Activated T-cell treated with anti-CD3 and anti-CD28 coated beads, Interleukin-2, amount 50 U/mL, for 24 hours (primary cell): ENCODE measurements at regions not wholly inside any gene's neighbourhood (a gene's known extent, or its start where the extent isn't known, plus 50 kb on each side); places are given as distances from the start of the nearest gene placed in this dataset.

Experiments
- DNase-seq: peaks from one replicate; pipeline ENCODE4 v3.0.0-alpha.2; 2020
- H3K27ac Mint-ChIP-seq: 2 replicates; pipeline ENCODE4 v1.8.0; 2020; ENCODE audit warnings: mild to moderate bottlenecking, mixed read lengths
- H3K27me3 Mint-ChIP-seq: 2 replicates; pipeline ENCODE4 v1.8.0; 2020; ENCODE audit warnings: mixed read lengths
- H3K36me3 Mint-ChIP-seq: 2 replicates; pipeline ENCODE4 v1.8.0; 2020; ENCODE audit warnings: low read depth, mixed read lengths
- H3K4me1 Mint-ChIP-seq: 2 replicates; pipeline ENCODE4 v1.8.0; 2020; ENCODE audit warnings: low read depth, mixed read lengths
- H3K4me3 Mint-ChIP-seq: 2 replicates; pipeline ENCODE4 v1.8.0; 2020; ENCODE audit warnings: mild to moderate bottlenecking, moderate library complexity, mixed read lengths
- H3K9me3 Mint-ChIP-seq: 2 replicates; pipeline ENCODE4 v1.8.0; 2020; ENCODE audit warnings: mixed read lengths

- Mint-ChIP-seq H3K27ac (no peak overlapping the region), H3K27me3 (no peaks in the 10 kb centered on the region), H3K36me3 (no peaks in the 10 kb centered on the region), H3K4me3 (no peak overlapping the region), H3K4me1 (no peaks in the 10 kb centered on the region), H3K9me3 (no peaks in the 10 kb centered on the region)
- DNase-seq = no peak
These were observed 207.2 kb downstream of the AACS start for GRCh38 chr12:125272383-125272933.

- H3K4me3 Mint-ChIP-seq = no peak overlapping the region
- H3K27ac Mint-ChIP-seq = no peak overlapping the region
- DNase-seq = no peak
- H3K4me1 Mint-ChIP-seq = peaks cover 4% of the 10 kb centered on the region
- peaks cover 13% of the 10 kb centered on the region for H3K27me3 Mint-ChIP-seq
- H3K9me3 Mint-ChIP-seq = no peaks in the 10 kb centered on the region
- no peaks in the 10 kb centered on the region for H3K36me3 Mint-ChIP-seq
These were observed 211.3 kb downstream of the AACS start for GRCh38 chr12:125276567-125276966.

- H3K27ac Mint-ChIP-seq = no peak overlapping the region
- no peaks in the 10 kb centered on the region for H3K9me3 Mint-ChIP-seq
- DNase-seq = no peak
- peaks cover 19% of the 10 kb centered on the region for H3K27me3 Mint-ChIP-seq
- peaks cover 4% of the 10 kb centered on the region for H3K4me1 Mint-ChIP-seq
- H3K4me3 Mint-ChIP-seq = no peak overlapping the region
- no peaks in the 10 kb centered on the region for H3K36me3 Mint-ChIP-seq
These were observed 215.5 kb downstream of the AACS start for GRCh38 chr12:125280482-125281377.

- peaks cover 25% of the 10 kb centered on the region for H3K27me3 Mint-ChIP-seq
- peaks cover 7% of the 10 kb centered on the region for H3K4me1 Mint-ChIP-seq
- no peak overlapping the region for H3K27ac Mint-ChIP-seq
- H3K9me3 Mint-ChIP-seq = no peaks in the 10 kb centered on the region
- no peaks in the 10 kb centered on the region for H3K36me3 Mint-ChIP-seq
- no peak for DNase-seq
- no peak overlapping the region for H3K4me3 Mint-ChIP-seq
These were observed 217.7 kb downstream of the AACS start for GRCh38 chr12:125282921-125283320.

- H3K9me3 Mint-ChIP-seq = no peaks in the 10 kb centered on the region
- H3K4me3 Mint-ChIP-seq = no peak overlapping the region
- H3K27ac Mint-ChIP-seq = no peak overlapping the region
These were observed 218.3 kb downstream of the AACS start for GRCh38 chr12:125283521-125283920.

GRCh38 chr12:125284087-125284486, 218.9 kb downstream of the AACS start:
- Mint-ChIP-seq H3K27ac (no peak overlapping the region), H3K4me1 (peaks cover 7% of the 10 kb centered on the region), H3K36me3 (no peaks in the 10 kb centered on the region), H3K4me3 (no peak overlapping the region), H3K27me3 (peaks cover 30% of the 10 kb centered on the region), H3K9me3 (no peaks in the 10 kb centered on the region)
- DNase-seq = no peak

More at GRCh38 chr12:125283521-125283920, 218.3 kb downstream of the AACS start:
- H3K36me3 Mint-ChIP-seq = no peaks in the 10 kb centered on the region
- DNase-seq = no peak
- peaks cover 26% of the 10 kb centered on the region for H3K27me3 Mint-ChIP-seq
- peaks cover 7% of the 10 kb centered on the region for H3K4me1 Mint-ChIP-seq

GRCh38 chr12:125284945-125285685, 219.9 kb downstream of the AACS start:
- H3K4me1 Mint-ChIP-seq = peaks cover 7% of the 10 kb centered on the region

GRCh38 chr12:125286005-125286727, 220.9 kb downstream of the AACS start:
- peaks cover 21% of the 10 kb centered on the region for H3K27me3 Mint-ChIP-seq
- DNase-seq = no peak
- H3K36me3 Mint-ChIP-seq = no peaks in the 10 kb centered on the region
- H3K27ac Mint-ChIP-seq = no peak overlapping the region
- no peaks in the 10 kb centered on the region for H3K9me3 Mint-ChIP-seq
- no peak overlapping the region for H3K4me3 Mint-ChIP-seq
- peaks cover 2% of the 10 kb centered on the region for H3K4me1 Mint-ChIP-seq

More at GRCh38 chr12:125284945-125285685, 219.9 kb downstream of the AACS start:
- DNase-seq = no peak
- Mint-ChIP-seq H3K27ac (no peak overlapping the region), H3K9me3 (no peaks in the 10 kb centered on the region), H3K36me3 (no peaks in the 10 kb centered on the region), H3K4me3 (no peak overlapping the region), H3K27me3 (peaks cover 30% of the 10 kb centered on the region)

- no peak overlapping the region for H3K4me3 Mint-ChIP-seq
- DNase-seq = no peak
- H3K27ac Mint-ChIP-seq = no peak overlapping the region
- H3K4me1 Mint-ChIP-seq = peaks cover 2% of the 10 kb centered on the region
- no peaks in the 10 kb centered on the region for H3K36me3 Mint-ChIP-seq
- H3K9me3 Mint-ChIP-seq = no peaks in the 10 kb centered on the region
- peaks cover 14% of the 10 kb centered on the region for H3K27me3 Mint-ChIP-seq
These were observed 222.1 kb downstream of the AACS start for GRCh38 chr12:125287155-125287847.

- Mint-ChIP-seq H3K36me3 (no peaks in the 10 kb centered on the region), H3K4me1 (peaks cover 2% of the 10 kb centered on the region), H3K4me3 (no peak overlapping the region), H3K27me3 (peaks cover 10% of the 10 kb centered on the region), H3K27ac (no peak overlapping the region), H3K9me3 (no peaks in the 10 kb centered on the region)
- no peak for DNase-seq
These were observed 224.0 kb downstream of the AACS start for GRCh38 chr12:125288931-125289928.

- Mint-ChIP-seq H3K27ac (no peak overlapping the region), H3K4me3 (no peak overlapping the region), H3K4me1 (peaks cover 2% of the 10 kb centered on the region), H3K9me3 (no peaks in the 10 kb centered on the region), H3K36me3 (no peaks in the 10 kb centered on the region), H3K27me3 (peaks cover 10% of the 10 kb centered on the region)
- no peak for DNase-seq
These were observed 224.7 kb downstream of the AACS start for GRCh38 chr12:125289970-125290369.

GRCh38 chr12:125292700-125293099, 227.5 kb downstream of the AACS start:
- no peak overlapping the region for H3K27ac Mint-ChIP-seq
- DNase-seq = no peak
- no peak overlapping the region for H3K4me3 Mint-ChIP-seq
- no peaks in the 10 kb centered on the region for H3K9me3 Mint-ChIP-seq
- no peaks in the 10 kb centered on the region for H3K36me3 Mint-ChIP-seq
- no peaks in the 10 kb centered on the region for H3K4me1 Mint-ChIP-seq
- H3K27me3 Mint-ChIP-seq = peaks cover 5% of the 10 kb centered on the region

- Mint-ChIP-seq H3K27me3 (peaks cover 11% of the 10 kb centered on the region), H3K9me3 (no peaks in the 10 kb centered on the region), H3K27ac (no peak overlapping the region), H3K36me3 (no peaks in the 10 kb centered on the region), H3K4me1 (no peaks in the 10 kb centered on the region), H3K4me3 (no peak overlapping the region)
- DNase-seq = no peak
These were observed 230.3 kb downstream of the AACS start for GRCh38 chr12:125295550-125295949.
